Mucosa of descending colon (tissue), 3 donors: ENCODE measurements at regions not wholly inside any gene's neighbourhood (a gene's known extent, or its start where the extent isn't known, plus 50 kb on each side); places are given as distances from the start of the nearest gene placed in this dataset.
"Not testable (repeated sequence)": the region's sequence is repeated elsewhere in the genome, so short reads cannot be mapped to it uniquely, and the experiment has no call there.

Experiments
- ATAC-seq: fragments of 200-7000 bp; cut with Tn5 transposase; one replicate; pipeline ENCODE4 v1.9.1; 2020; ENCODE audit warnings: mild to moderate bottlenecking, moderate library complexity
- DNase-seq, 3 donors: peaks; one replicate each; pipeline ENCODE4 v3.0.0-alpha.2; 2020
- H3K36me3 ChIP-seq: fragments of 200-600 bp; one replicate; pipeline ENCODE4 v1.8.0; 2021; ENCODE audit warnings: low read depth, mild to moderate bottlenecking
- H3K4me1 ChIP-seq: fragments of 200-600 bp; one replicate; pipeline ENCODE4 v1.8.0; 2021; ENCODE audit warnings: low read depth, mild to moderate bottlenecking
- H3K4me3 ChIP-seq: fragments of 200-600 bp; one replicate; pipeline ENCODE4 v1.8.0; 2021; ENCODE audit warnings: mild to moderate bottlenecking
- H3K9me3 ChIP-seq: fragments of 200-600 bp; one replicate; pipeline ENCODE4 v1.8.0; 2021; ENCODE audit warnings: mild to moderate bottlenecking
- CTCF ChIP-seq: fragments of 200-600 bp; IDR thresholded peaks from one replicate; pipeline ENCODE4 v1.8.0; 2022; ENCODE audit warnings: antibody characterized with exemption, mild to moderate bottlenecking
- intact Hi-C, 2 donors: fragments of 100-400 bp; cut with DNase I in 1 of 2; cut with micrococcal nuclease in 1 of 2; formaldehyde crosslinking; loops; one replicate each; pipeline versions ENCODE4 v1.11.0 to v1.11.1; 2022; cut with DNase I, micrococcal nuclease
- donor health status: DM: no; HTN: no; CAD: no; lungs with moderate emphysema.
- donor health status: DM: no; HTN: no; CAD: no.
- donor health status: DM: no; HTN: yes; CAD: no.

DNA sequence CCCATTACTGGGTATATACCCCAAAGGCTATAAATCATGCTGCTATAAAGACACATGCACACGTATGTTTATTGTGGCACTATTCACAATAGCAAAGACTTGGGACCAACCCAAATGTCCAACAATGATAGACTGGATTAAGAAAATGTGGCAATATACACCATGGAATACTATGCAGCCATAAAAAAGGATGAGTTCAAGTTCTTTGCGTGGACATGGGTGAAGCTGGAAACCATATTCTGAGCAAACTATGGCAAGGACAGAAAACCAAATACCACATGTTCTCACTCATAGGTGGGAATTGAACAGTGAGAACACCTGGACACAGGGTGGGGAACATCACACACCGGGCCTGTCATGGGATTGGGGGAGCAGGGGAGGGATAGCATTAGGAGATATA lies 54.4 kb upstream of the MUCL1 start:
- H3K9me3 ChIP-seq, H3K4me3 ChIP-seq, DNase-seq, ATAC-seq, H3K36me3 ChIP-seq, H3K4me1 ChIP-seq, intact Hi-C loops: not testable (repeated sequence)

DNA sequence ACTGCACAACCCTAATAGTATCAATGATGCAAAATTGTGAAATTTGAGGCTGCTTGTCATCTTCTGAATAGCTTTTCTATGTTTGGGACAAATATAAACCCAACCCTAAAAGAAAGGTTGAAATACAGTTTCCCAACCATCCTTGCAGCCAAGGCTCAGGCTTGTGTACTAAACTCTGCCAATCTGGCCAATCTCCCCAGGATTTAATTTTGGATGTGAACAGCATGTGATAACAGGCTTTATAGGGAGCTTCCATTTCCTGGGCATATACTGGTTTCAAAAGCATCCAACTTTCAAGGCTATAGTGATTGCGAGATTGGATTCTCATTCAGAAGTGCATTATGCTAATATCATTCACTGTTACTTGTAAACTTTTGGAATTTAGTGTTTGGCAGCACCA lies 55.7 kb upstream of the MUCL1 start:
- intact Hi-C loops = no loop called here
- ATAC-seq = no peak
- TF ChIP-seq CTCF = no peak

DNA sequence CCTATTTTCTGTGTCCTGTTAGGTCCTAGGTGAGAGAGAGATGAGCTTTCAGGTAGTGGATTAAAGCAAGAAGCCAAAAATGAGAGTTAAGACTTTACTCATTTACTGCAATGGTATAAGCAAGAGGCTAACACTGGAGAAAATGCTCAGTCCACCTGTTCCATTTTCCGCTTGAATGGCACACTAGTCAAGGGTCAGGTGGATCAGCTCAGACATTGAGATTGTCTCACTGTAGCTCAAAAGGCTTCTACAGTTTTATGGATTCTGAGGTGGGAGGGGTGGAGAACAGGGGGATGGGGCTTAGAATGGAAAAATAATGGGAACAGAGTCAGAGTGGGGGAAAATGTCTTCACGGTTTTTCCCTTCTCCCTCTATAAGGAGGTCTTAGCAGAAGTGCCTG lies 57.3 kb upstream of the MUCL1 start:
- no peak for TF ChIP-seq CTCF
- intact Hi-C loops = no loop called here
- Histone ChIP-seq H3K36me3 (no peaks in the 10 kb centered on the region), H3K4me1 (no peaks in the 10 kb centered on the region), H3K4me3 (no peak overlapping the region), H3K9me3 (no peaks in the 10 kb centered on the region)
- no peak for DNase-seq
- no peak for ATAC-seq

More for the DNA sequence above, 55.7 kb upstream of the MUCL1 start:
- Histone ChIP-seq H3K9me3 (no peaks in the 10 kb centered on the region), H3K4me1 (no peaks in the 10 kb centered on the region), H3K4me3 (no peak overlapping the region), H3K36me3 (no peaks in the 10 kb centered on the region)
- no peak for DNase-seq

DNA sequence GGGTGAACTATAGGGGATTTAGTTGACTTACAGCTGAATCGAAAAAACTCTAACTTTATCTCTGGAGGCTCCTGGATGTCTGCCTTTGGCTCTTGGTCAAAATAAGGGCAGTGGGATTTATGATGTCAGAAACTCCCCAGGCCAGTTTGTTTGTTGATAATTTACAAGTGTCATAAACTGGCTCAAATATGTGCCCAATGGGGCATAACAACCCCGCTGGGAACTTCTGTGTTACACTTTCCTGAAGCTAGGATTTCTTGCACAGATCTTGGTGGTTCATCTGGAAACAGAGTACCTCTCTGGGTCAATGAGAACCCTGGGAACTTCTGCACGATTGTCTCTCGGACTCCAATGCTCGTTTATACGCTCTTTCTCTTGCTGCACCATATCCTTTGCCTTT lies 58.7 kb upstream of the MUCL1 start:
- DNase-seq = no peak
- Histone ChIP-seq H3K9me3 (no peaks in the 10 kb centered on the region), H3K4me3 (no peak overlapping the region), H3K4me1 (no peaks in the 10 kb centered on the region), H3K36me3 (no peaks in the 10 kb centered on the region)
- ATAC-seq = no peak
- no peak for TF ChIP-seq CTCF
- intact Hi-C loops = no loop called here

- H3K4me1 ChIP-seq = no peaks in the 10 kb centered on the region
- TF ChIP-seq CTCF = no peak
- no peaks in the 10 kb centered on the region for H3K36me3 ChIP-seq
- intact Hi-C loops = no loop called here
- H3K4me3 ChIP-seq = no peak overlapping the region
- H3K9me3 ChIP-seq = peaks cover 19% of the 10 kb centered on the region
- ATAC-seq (no peak), DNase-seq (no peak)
Observed at GRCh38 chr12:54786081-54786480, 68.2 kb upstream of the MUCL1 start.

DNA sequence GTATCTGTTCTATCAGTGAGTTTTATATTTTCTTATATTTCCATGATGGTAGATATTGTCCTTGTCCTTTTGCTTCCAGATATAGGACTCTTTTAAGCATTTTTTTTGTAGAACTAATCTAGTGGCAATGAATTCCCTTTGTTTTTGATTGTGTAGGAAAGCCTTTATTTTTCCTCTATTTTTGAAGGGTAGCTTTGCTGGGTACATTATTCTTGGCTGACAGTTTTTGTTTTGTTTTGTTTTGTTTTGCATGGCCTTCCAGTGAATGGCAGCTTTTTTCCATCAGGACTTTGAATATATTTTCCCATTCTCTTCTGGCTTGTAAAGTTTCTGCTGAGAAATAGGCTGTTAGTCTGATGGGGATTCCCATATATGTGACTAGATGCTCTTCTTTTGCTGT lies 70.2 kb upstream of the MUCL1 start:
- no peak for DNase-seq
- H3K9me3 ChIP-seq = peaks cover 19% of the 10 kb centered on the region
- H3K36me3 ChIP-seq = no peaks in the 10 kb centered on the region
- intact Hi-C loops = no loop called here
- no peak for TF ChIP-seq CTCF
- no peak overlapping the region for H3K4me3 ChIP-seq
- no peak for ATAC-seq
- H3K4me1 ChIP-seq = no peaks in the 10 kb centered on the region

DNA sequence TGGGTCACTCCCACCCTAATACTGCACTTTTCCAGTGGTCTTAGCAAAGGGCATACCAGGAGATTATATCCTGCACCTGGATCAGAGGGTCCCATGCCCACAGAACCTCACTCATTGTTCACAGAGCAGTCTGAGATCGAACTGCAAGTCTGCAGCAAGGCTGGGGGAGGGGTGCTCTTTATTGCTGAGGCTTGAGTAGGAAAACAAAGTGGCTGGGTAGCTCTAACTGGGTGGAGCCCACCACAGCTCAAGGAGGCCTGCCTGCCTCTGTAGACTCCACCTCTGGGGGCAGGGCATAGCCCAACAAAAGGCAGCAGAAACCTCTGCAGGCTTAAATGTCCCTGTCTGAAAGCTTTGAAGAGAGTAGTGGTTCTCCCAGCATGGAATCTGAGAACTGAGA lies 77.3 kb upstream of the MUCL1 start:
- intact Hi-C loops, H3K9me3 ChIP-seq, H3K36me3 ChIP-seq, H3K4me3 ChIP-seq, ATAC-seq, DNase-seq, H3K4me1 ChIP-seq: not testable (repeated sequence)
